ENCODE measurements at regions not wholly inside any gene's neighbourhood (a gene's known extent, or its start where the extent isn't known, plus 50 kb on each side); places are given as distances from the start of the nearest gene placed in this dataset.

DNA sequence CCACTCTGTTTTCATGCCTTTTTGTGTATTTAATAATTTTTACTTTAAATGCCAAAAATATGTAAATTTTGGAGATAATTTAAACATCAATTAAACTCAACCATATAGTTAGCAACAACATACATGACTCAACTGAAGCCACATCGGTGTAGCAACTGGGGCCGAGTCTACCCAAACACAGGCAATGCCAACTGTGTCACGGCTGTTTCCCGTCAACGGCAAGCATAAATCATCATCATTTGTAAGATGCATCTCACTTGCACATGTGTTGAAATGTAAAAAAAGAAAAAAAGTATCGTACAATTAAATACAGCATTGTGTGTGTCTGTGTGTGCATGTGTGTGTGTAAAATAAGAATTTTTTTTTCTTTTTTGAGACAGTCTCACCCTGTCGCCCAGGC lies 160.1 kb upstream of the TAS2R1 start:
- H3K27ac ChIP-seq = no peak overlapping the region
- TF ChIP-seq, protein P1, sequence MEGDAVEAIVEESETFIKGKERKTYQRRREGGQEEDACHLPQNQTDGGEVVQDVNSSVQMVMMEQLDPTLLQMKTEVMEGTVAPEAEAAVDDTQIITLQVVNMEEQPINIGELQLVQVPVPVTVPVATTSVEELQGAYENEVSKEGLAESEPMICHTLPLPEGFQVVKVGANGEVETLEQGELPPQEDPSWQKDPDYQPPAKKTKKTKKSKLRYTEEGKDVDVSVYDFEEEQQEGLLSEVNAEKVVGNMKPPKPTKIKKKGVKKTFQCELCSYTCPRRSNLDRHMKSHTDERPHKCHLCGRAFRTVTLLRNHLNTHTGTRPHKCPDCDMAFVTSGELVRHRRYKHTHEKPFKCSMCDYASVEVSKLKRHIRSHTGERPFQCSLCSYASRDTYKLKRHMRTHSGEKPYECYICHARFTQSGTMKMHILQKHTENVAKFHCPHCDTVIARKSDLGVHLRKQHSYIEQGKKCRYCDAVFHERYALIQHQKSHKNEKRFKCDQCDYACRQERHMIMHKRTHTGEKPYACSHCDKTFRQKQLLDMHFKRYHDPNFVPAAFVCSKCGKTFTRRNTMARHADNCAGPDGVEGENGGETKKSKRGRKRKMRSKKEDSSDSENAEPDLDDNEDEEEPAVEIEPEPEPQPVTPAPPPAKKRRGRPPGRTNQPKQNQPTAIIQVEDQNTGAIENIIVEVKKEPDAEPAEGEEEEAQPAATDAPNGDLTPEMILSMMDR (IDR thresholded peaks at IDR 0.05) = no peak
- TF ChIP-seq POLR2AphosphoS5 (IDR thresholded peaks at IDR 0.05; ENCODE audit: insufficient read depth in 1 of 2, low read depth in 1 of 2) (no peak), POLR2A (IDR thresholded peaks at IDR 0.05) (no peak)
- H3K4me1 ChIP-seq = no peaks in the 10 kb centered on the region
- H3K4me3 ChIP-seq = no peak overlapping the region
- no peaks in the 10 kb centered on the region for H3K9me3 ChIP-seq
- intact Hi-C loops (cut with DNase I) = no loop called here
- no peak for DNase-seq (ENCODE audit: extremely low spot score in 2 of 2)
- no peaks in the 10 kb centered on the region for H3K36me3 ChIP-seq
- no peaks in the 10 kb centered on the region for H3K27me3 ChIP-seq

DNA sequence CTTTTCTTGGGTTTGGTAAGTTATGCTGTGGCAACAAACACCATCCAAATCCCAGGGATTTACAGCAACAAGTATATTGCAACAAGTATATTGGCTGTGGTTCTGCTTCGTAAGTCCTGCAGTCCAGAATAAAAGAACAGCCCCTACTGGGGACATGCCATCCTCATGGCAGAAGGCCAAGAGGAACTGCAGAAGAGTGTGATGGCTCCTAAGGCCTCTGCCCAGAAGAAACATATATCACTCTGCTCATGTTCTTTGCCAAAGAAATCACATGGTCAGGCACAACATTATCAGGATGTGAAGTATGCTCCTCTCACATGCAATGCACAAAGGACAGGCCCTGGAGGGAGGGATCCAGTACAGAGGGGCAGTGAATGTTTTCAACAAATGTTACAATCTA lies 159.6 kb upstream of the TAS2R1 start:
- intact Hi-C loops (cut with DNase I) = no loop called here

DNA sequence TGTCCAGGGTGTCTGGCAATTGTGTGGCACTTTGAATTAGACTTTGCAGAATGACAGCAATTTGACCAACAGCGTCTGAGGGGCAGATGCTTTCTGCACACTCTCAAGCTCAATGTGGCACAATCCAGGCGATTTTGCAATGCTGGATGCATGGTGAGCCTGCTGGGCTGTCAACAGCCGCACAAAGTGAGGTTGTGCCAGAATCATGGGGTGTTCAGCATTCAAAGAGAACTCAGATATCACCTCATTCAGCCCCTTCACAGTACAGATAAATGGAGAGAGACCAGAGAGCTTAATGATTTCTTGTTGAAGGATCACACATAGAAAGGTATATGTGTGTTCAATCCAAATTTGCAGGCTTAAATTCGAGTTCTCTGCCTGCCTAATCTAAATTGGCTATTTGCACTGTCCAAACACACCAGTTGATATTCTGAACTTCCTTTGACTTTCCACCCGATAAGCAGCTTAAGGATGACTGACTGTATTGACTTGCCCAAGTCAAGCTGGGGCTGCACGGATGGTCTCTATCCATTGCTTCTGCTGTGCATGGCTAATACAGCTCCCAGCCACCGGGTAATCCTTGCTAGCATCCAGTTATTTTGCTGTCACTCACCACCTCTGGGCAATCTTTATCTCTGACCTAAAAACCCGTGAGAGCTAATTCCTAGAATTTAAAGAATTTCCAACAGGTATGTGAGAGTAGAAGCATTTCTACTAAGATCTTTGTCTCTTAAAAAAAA lies 157.9 kb upstream of the TAS2R1 start:
- Histone ChIP-seq H3K27me3 (no peaks in the 10 kb centered on the region), H3K36me3 (no peaks in the 10 kb centered on the region), H3K27ac (no peak overlapping the region), H3K4me3 (no peak overlapping the region), H3K4me1 (no peaks in the 10 kb centered on the region), H3K9me3 (no peaks in the 10 kb centered on the region)
- no peak for DNase-seq (ENCODE audit: extremely low spot score in 2 of 2)
- no peak for TF ChIP-seq POLR2AphosphoS5 (IDR thresholded peaks at IDR 0.05; ENCODE audit: insufficient read depth in 1 of 2, low read depth in 1 of 2)
- TF ChIP-seq, protein P1 (IDR thresholded peaks at IDR 0.05) = no peak
- TF ChIP-seq POLR2A (IDR thresholded peaks at IDR 0.05) = no peak
- intact Hi-C loops (cut with DNase I) = no loop called here

More for the DNA sequence above, 159.6 kb upstream of the TAS2R1 start:
- no peaks in the 10 kb centered on the region for H3K4me1 ChIP-seq
- H3K9me3 ChIP-seq = no peaks in the 10 kb centered on the region
- H3K27me3 ChIP-seq = no peaks in the 10 kb centered on the region
- H3K4me3 ChIP-seq = no peak overlapping the region
- no peak overlapping the region for H3K27ac ChIP-seq
- no peaks in the 10 kb centered on the region for H3K36me3 ChIP-seq
- no peak for DNase-seq (ENCODE audit: extremely low spot score in 2 of 2)
- TF ChIP-seq POLR2AphosphoS5 (IDR thresholded peaks at IDR 0.05; ENCODE audit: insufficient read depth in 1 of 2, low read depth in 1 of 2) (no peak), POLR2A (IDR thresholded peaks at IDR 0.05) (no peak)
- TF ChIP-seq, protein P1 (IDR thresholded peaks at IDR 0.05) = no peak

DNA sequence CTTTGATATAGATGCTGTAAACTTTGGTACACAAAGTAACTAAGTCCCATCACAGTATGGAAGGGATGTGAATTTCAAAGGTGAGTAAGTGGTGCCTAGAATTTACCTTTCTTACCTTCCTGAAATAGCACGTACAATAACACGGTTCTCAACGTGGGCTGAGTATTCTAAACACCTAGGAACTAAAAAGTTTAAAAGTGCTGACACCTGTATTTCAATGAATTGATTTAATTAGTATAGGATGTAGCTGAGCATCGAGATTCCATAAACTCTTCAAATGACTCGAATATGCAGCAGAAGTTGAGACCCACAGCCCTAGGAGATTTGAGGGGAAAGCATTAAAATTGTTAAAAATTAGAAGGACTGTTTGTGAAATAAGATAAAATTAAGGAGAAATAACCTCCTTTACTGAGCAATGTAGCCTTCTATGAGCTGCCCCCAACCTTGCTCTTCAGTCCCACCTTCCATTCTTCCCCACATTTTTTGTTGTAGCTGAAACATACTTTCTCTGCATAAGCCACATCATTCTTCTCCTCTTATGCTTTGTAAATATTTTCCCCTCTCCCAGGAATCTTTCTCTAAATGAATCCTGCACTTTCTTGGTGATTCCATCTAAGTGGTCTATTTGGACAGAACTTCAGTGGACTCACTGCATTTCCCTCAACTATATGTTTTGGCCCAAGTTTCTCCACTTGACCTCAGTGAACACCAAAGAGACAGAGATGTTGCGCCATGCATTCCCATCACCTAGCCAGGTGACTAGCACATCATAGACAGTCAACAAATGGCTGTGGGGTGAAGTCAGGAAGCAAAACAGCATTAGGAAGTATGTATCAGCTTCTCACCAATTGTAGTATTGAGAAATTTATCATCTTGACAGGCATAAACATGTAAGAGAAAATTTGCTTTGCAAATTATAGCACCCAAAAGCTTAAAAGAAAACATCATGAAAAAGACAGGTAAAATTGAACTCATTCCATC lies 156.5 kb upstream of the TAS2R1 start:
- no peak for TF ChIP-seq POLR2A (IDR thresholded peaks at IDR 0.05)
- TF ChIP-seq POLR2AphosphoS5 (IDR thresholded peaks at IDR 0.05; ENCODE audit: insufficient read depth in 1 of 2, low read depth in 1 of 2) = no peak
- TF ChIP-seq, protein P1 (IDR thresholded peaks at IDR 0.05) = no peak
- H3K4me3 ChIP-seq = no peak overlapping the region
- DNase-seq (ENCODE audit: extremely low spot score in 2 of 2) = no peak

More for the DNA sequence above, 156.5 kb upstream of the TAS2R1 start:
- intact Hi-C loops (cut with DNase I) = no loop called here
- H3K9me3 ChIP-seq = no peaks in the 10 kb centered on the region
- no peaks in the 10 kb centered on the region for H3K4me1 ChIP-seq
- no peak overlapping the region for H3K27ac ChIP-seq
- no peaks in the 10 kb centered on the region for H3K36me3 ChIP-seq
- H3K27me3 ChIP-seq = no peaks in the 10 kb centered on the region
